Gastroesophageal sphincter (tissue), 4 donors: ENCODE measurements at regions not wholly inside any gene's neighbourhood (a gene's known extent, or its start where the extent isn't known, plus 50 kb on each side); places are given as distances from the start of the nearest gene placed in this dataset.

ENCODE experiments used
- ATAC-seq: fragments of 150-250 bp; one replicate; pipeline ENCODE4 v1.9.1; 2016; ENCODE audit warnings: mild to moderate bottlenecking, moderate library complexity
- H3K27ac ChIP-seq, 4 donors: fragments of 200-600 bp; sonication (generic) in 3 of 4; 1 replicate in 3 of 4; 2 replicates in 1 of 4; pipeline ENCODE4 v1.5.1; 2016 to 2019
- H3K27me3 ChIP-seq: fragments of 200-600 bp; sonication (generic); one replicate; pipeline ENCODE4 v1.5.1; 2019
- H3K36me3 ChIP-seq, 2 donors: fragments of 200-600 bp; sonication (generic); one replicate each; pipeline ENCODE4 v1.5.1; 2019; ENCODE audit warnings: control low read depth in 1 of 2
- H3K4me1 ChIP-seq, 3 donors: fragments of 200-600 bp; sonication (generic); 1 replicate in 2 of 3; 2 replicates in 1 of 3; pipeline ENCODE4 v1.5.1; 2016 to 2019; ENCODE audit warnings: control low read depth in 2 of 3
- H3K4me3 ChIP-seq, 2 donors: fragments of 200-600 bp; sonication (generic); one replicate each; pipeline ENCODE4 v1.5.1; 2019; ENCODE audit warnings: mild to moderate bottlenecking in 1 of 2, moderate library complexity in 1 of 2
- H3K9me3 ChIP-seq, 3 donors: fragments of 200-600 bp; sonication (generic); one replicate each; pipeline ENCODE4 v1.5.1; 2017 to 2019; ENCODE audit warnings: control low read depth in 2 of 3
- EP300 ChIP-seq: sonication (generic); formaldehyde crosslinking; IDR thresholded peaks from one replicate; pipeline ENCODE4 v1.6.1; 2017; ENCODE audit warnings: antibody characterized with exemption, mild to moderate bottlenecking
- POLR2A ChIP-seq, 2 donors: fragments of 450-650 bp; IDR thresholded peaks; one replicate each; pipeline ENCODE4 v1.6.1; 2017; ENCODE audit warnings: antibody characterized with exemption in 2 of 2, mild to moderate bottlenecking in 2 of 2, moderate library complexity in 1 of 2
- POLR2AphosphoS5 ChIP-seq: sonication (generic); formaldehyde crosslinking; IDR thresholded peaks from one replicate; pipeline ENCODE4 v1.6.1; 2017; ENCODE audit warnings: antibody characterized with exemption
- WGBS, 2 donors: methylation state at CpG; one replicate each; pipeline ENCODE4 v1.1.5; 2018; ENCODE audit warnings: low coverage in 1 of 2; 5-methylcytosine and 5-hydroxymethylcytosine counted together
- TF ChIP-seq, protein P1 (sequence below), 4 experiments: fragments of 200-600 bp in 2 of 4; fragments of 450-650 bp in 2 of 4; sonication (generic) in 1 of 4; IDR thresholded peaks; one replicate each; pipeline ENCODE4 v1.5.1; 2017 to 2019; ENCODE audit warnings: antibody characterized with exemption in 4 of 4, mild to moderate bottlenecking in 2 of 4, moderate library complexity in 2 of 4

DNA sequence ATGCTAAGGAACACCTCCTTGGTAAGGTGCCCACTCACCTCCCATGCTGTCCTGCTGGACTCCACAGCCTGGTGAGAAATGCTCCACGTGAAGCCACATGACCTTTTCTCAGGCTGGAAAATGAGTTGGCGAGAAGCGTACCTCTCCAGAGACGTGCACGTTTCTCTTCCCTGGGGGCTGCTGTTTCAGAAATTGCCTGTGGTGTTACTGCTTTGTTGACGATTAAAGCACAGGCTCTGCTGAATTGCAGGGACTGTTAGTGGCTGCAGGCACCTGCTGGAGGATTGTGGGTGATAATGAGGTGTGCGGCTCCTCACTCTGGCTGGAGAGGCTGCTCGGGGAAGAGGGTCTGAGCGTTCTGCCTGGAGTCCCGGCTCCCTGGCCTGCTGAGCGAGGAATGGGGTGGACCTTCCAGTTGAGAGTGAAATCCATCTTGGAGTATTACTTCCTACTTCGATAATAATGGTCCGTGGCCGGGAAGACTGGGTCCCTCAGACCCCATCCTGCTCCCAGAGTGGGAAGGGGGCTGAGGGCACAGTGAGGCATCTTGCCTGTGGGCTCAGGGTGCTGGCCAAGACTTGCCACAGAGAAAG is 199.3 kb upstream of the HDAC4 start:
- TF ChIP-seq EP300 (no peak), POLR2A (IDR thresholded peaks at IDR 0.05) (no peak), POLR2AphosphoS5 (no peak)
- TF ChIP-seq, protein P1, sequence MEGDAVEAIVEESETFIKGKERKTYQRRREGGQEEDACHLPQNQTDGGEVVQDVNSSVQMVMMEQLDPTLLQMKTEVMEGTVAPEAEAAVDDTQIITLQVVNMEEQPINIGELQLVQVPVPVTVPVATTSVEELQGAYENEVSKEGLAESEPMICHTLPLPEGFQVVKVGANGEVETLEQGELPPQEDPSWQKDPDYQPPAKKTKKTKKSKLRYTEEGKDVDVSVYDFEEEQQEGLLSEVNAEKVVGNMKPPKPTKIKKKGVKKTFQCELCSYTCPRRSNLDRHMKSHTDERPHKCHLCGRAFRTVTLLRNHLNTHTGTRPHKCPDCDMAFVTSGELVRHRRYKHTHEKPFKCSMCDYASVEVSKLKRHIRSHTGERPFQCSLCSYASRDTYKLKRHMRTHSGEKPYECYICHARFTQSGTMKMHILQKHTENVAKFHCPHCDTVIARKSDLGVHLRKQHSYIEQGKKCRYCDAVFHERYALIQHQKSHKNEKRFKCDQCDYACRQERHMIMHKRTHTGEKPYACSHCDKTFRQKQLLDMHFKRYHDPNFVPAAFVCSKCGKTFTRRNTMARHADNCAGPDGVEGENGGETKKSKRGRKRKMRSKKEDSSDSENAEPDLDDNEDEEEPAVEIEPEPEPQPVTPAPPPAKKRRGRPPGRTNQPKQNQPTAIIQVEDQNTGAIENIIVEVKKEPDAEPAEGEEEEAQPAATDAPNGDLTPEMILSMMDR (IDR thresholded peaks at IDR 0.05), result no peak
- peaks cover 0 to 7% (median 0%) of the 10 kb centered on the region in 3 donors for H3K9me3 ChIP-seq
- peaks cover 13% of the 10 kb centered on the region for H3K27me3 ChIP-seq
- H3K36me3 ChIP-seq, result no peaks in the 10 kb centered on the region
- no peak overlapping the region for H3K27ac ChIP-seq
- no peak for ATAC-seq
- WGBS, 2 donors, result no CpG with 5 or more reads among the region's 14 CpGs
- no peaks in the 10 kb centered on the region for H3K4me1 ChIP-seq
- no peak overlapping the region for H3K4me3 ChIP-seq

GRCh38 chr2:239599299-239599698 is 198.5 kb upstream of the HDAC4 start:
- no peaks in the 10 kb centered on the region for H3K36me3 ChIP-seq
- ATAC-seq, result no peak
- peaks cover 0 to 7% (median 0%) of the 10 kb centered on the region in 3 donors for H3K9me3 ChIP-seq
- no peak overlapping the region for H3K4me3 ChIP-seq
- 85 to 92% methylated on average over 9 to 13 of the region's 14 CpGs for WGBS, 2 donors
- H3K27me3 ChIP-seq, result peaks cover 13% of the 10 kb centered on the region
- H3K27ac ChIP-seq, result no peak overlapping the region
- H3K4me1 ChIP-seq, result no peaks in the 10 kb centered on the region
- TF ChIP-seq, protein P1 (IDR thresholded peaks at IDR 0.05), result no peak
- TF ChIP-seq EP300, result no peak
- TF ChIP-seq POLR2A (IDR thresholded peaks at IDR 0.05), result no peak
- TF ChIP-seq POLR2AphosphoS5, result no peak

DNA sequence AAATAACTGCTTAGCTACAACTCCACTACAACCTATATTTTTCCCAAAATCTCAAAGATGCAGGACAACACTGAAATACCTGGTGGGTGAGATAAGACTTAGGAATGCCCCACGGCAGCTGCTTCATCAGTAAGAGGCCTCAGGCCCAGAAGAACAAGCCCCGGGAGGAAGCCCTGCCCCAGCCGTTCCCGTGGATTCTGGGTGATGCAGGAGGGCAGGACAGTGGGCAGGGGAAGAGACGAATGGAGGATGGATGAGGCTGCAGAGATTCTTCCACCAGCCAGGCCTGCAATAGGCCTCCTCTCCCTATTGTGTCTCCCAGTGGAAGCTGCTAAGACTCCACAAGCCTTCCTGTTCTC is 197.9 kb upstream of the HDAC4 start:
- no peaks in the 10 kb centered on the region for H3K4me1 ChIP-seq
- peaks cover 7% of the 10 kb centered on the region for H3K27me3 ChIP-seq
- H3K27ac ChIP-seq, result no peak overlapping the region
- TF ChIP-seq, protein P1 (IDR thresholded peaks at IDR 0.05), result no peak
- TF ChIP-seq EP300, result no peak
- no peak for TF ChIP-seq POLR2A (IDR thresholded peaks at IDR 0.05)
- no peak for TF ChIP-seq POLR2AphosphoS5
- no peak overlapping the region for H3K4me3 ChIP-seq
- peaks cover 0 to 2% (median 0%) of the 10 kb centered on the region in 3 donors for H3K9me3 ChIP-seq
- WGBS, 2 donors, result 80 to 83% methylated on average over 1 of the region's 5 CpGs
- no peak for ATAC-seq
- H3K36me3 ChIP-seq, result no peaks in the 10 kb centered on the region

DNA sequence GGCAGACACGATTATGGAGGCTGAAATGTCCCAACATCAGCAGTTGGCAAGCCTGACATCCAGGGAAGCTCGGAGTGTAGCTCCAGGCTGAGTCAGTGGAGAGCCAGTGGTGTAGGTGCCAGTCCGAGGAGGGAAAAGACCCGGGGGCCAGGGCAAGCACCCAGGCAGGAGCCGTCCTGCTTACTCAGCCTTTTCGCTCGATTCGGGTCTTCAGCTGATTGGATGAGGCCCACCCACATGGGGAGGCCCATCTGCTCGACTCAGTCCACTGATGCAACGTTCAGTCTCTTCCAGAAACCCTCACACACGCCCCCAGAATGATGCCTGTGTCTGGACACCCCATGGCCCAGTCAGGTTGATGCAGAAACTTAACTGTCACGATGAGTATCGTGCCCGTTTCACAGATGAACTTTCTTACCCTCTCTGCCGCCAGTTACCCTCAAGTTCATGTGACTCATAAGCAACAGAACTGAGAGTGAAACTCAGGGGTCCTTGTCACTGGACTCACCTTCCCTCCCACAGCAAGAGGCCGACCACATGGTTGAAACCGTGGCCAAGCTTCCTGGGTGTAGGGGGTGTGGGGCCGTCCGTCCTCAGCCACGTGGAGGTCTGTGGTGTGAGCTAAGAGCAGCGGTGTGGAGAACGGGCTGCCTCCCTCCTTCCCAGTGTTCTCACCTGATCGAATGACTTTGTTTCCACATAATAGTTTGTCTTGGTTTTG is 197.4 kb upstream of the HDAC4 start:
- no peaks in the 10 kb centered on the region for H3K4me1 ChIP-seq
- ATAC-seq, result no peak
- no peak overlapping the region for H3K4me3 ChIP-seq

More for the DNA sequence above, 197.4 kb upstream of the HDAC4 start:
- Histone ChIP-seq H3K27ac (no peak overlapping the region), H3K9me3 (no peaks in the 10 kb centered on the region), H3K27me3 (peaks cover 3% of the 10 kb centered on the region), H3K36me3 (no peaks in the 10 kb centered on the region)
- TF ChIP-seq POLR2AphosphoS5, result no peak
- TF ChIP-seq, protein P1 (IDR thresholded peaks at IDR 0.05), result no peak
- TF ChIP-seq POLR2A (IDR thresholded peaks at IDR 0.05), result no peak
- TF ChIP-seq EP300, result no peak
- 90 to 92% methylated on average over 10 to 16 of the region's 23 CpGs for WGBS, 2 donors
